Natural killer cell treated with Interleukin-12 subunit alpha and Interleukin-12 subunit beta and Interleukin-15 and Interleukin-18, amount 100 ng/mL, for 72 hours (primary cell): ENCODE measurements at regions not wholly inside any gene's neighbourhood (a gene's known extent, or its start where the extent isn't known, plus 50 kb on each side); places are given as distances from the start of the nearest gene placed in this dataset.
"Not testable (repeated sequence)": the region's sequence is repeated elsewhere in the genome, so short reads cannot be mapped to it uniquely, and the experiment has no call there.

ENCODE experiments used
- ATAC-seq, 2 donors: fragments of 150-1000 bp; cut with Tn5 transposase in 1 of 2; sonication (Bioruptor Pico), chemical (Tn5 transposase) in 1 of 2; 2 replicates each; pipeline ENCODE4 v1.10.0; 2021
- DNase-seq: peaks from one replicate; pipeline ENCODE4 v3.0.0; 2022; ENCODE audit warnings: low spot score
- H3K27ac Mint-ChIP-seq, 2 donors: 1 replicate in 1 of 2; 2 replicates in 1 of 2; pipeline ENCODE4 v1.8.0; 2022; ENCODE audit warnings: mixed read lengths in 2 of 2, mild to moderate bottlenecking in 1 of 2, moderate library complexity in 1 of 2
- H3K27me3 Mint-ChIP-seq, 2 donors: 1 replicate in 1 of 2; 2 replicates in 1 of 2; pipeline ENCODE4 v1.8.0; 2022; ENCODE audit warnings: mixed read lengths in 2 of 2
- H3K36me3 Mint-ChIP-seq: one replicate; pipeline ENCODE4 v1.8.0; 2022; ENCODE audit warnings: mixed read lengths
- H3K4me1 Mint-ChIP-seq, 2 donors: 1 replicate in 1 of 2; 2 replicates in 1 of 2; pipeline ENCODE4 v1.8.0; 2022; ENCODE audit warnings: low read depth in 2 of 2, mixed read lengths in 2 of 2, mild to moderate bottlenecking in 1 of 2
- H3K4me3 Mint-ChIP-seq: one replicate; pipeline ENCODE4 v1.8.0; 2022; ENCODE audit warnings: mixed read lengths
- H3K9me3 Mint-ChIP-seq: 2 replicates; pipeline ENCODE4 v1.8.0; 2022; ENCODE audit warnings: mixed read lengths

- ATAC-seq (no peak), DNase-seq (no peak)
- no peaks in the 10 kb centered on the region for H3K27me3 Mint-ChIP-seq
- H3K36me3 Mint-ChIP-seq: no peaks in the 10 kb centered on the region
- H3K9me3 Mint-ChIP-seq: no peaks in the 10 kb centered on the region
- no peak overlapping the region for H3K4me3 Mint-ChIP-seq
- H3K27ac Mint-ChIP-seq: no peak overlapping the region
- peaks cover 0 to 6% of the 10 kb centered on the region in 2 donors for H3K4me1 Mint-ChIP-seq
These were observed 239.1 kb upstream of the ARID2 start for GRCh38 chr12:45490232-45490881.

GRCh38 chr12:45494279-45494678 is 235.2 kb upstream of the ARID2 start:
- peaks cover 0 to 10% of the 10 kb centered on the region in 2 donors for H3K4me1 Mint-ChIP-seq
- ATAC-seq (no peak), DNase-seq (no peak)
- H3K27ac Mint-ChIP-seq: no peak overlapping the region
- H3K27me3 Mint-ChIP-seq: peaks cover 0 to 13% of the 10 kb centered on the region in 2 donors
- H3K36me3 Mint-ChIP-seq: no peaks in the 10 kb centered on the region
- H3K9me3 Mint-ChIP-seq: no peaks in the 10 kb centered on the region
- H3K4me3 Mint-ChIP-seq: no peak overlapping the region

GRCh38 chr12:45498645-45499044 is 230.9 kb upstream of the ARID2 start:
- no peak for ATAC-seq
- Mint-ChIP-seq H3K27ac (no peak overlapping the region), H3K4me3 (no peak overlapping the region), H3K4me1 (peaks cover 0 to 14% of the 10 kb centered on the region in 2 donors), H3K9me3 (no peaks in the 10 kb centered on the region), H3K27me3 (peaks cover 0 to 13% of the 10 kb centered on the region in 2 donors), H3K36me3 (no peaks in the 10 kb centered on the region)
- no peak for DNase-seq

GRCh38 chr12:45502481-45503128 is 226.9 kb upstream of the ARID2 start:
- Mint-ChIP-seq H3K36me3 (no peaks in the 10 kb centered on the region), H3K27ac (no peak overlapping the region), H3K4me3 (no peak overlapping the region), H3K9me3 (no peaks in the 10 kb centered on the region), H3K27me3 (peaks cover 0 to 8% of the 10 kb centered on the region in 2 donors), H3K4me1 (peaks cover 0 to 18% of the 10 kb centered on the region in 2 donors)
- ATAC-seq (no peak), DNase-seq (no peak)

- H3K4me3 Mint-ChIP-seq: no peak overlapping the region
These were observed 225.6 kb upstream of the ARID2 start for GRCh38 chr12:45503899-45504298.

GRCh38 chr12:45504316-45505010 is 225.0 kb upstream of the ARID2 start:
- no peak for DNase-seq
- Mint-ChIP-seq H3K9me3 (no peaks in the 10 kb centered on the region), H3K36me3 (no peaks in the 10 kb centered on the region), H3K27me3 (no peaks in the 10 kb centered on the region), H3K4me3 (no peak overlapping the region), H3K27ac (no peak overlapping the region), H3K4me1 (peaks cover 0 to 30% of the 10 kb centered on the region in 2 donors)
- no peak for ATAC-seq

More at GRCh38 chr12:45503899-45504298, 225.6 kb upstream of the ARID2 start:
- Mint-ChIP-seq H3K36me3 (no peaks in the 10 kb centered on the region), H3K27ac (no peak overlapping the region), H3K27me3 (no peaks in the 10 kb centered on the region), H3K9me3 (no peaks in the 10 kb centered on the region), H3K4me1 (peaks cover 0 to 25% of the 10 kb centered on the region in 2 donors)
- no peak for DNase-seq
- no peak for ATAC-seq

GRCh38 chr12:45509187-45509586 is 220.3 kb upstream of the ARID2 start:
- Mint-ChIP-seq H3K4me3 (no peak overlapping the region), H3K4me1 (peaks cover 0 to 30% of the 10 kb centered on the region in 2 donors), H3K9me3 (peaks cover 5% of the 10 kb centered on the region), H3K27ac (peak overlapping the region in 1 of 2 donors; percentile 73), H3K27me3 (no peaks in the 10 kb centered on the region), H3K36me3 (no peaks in the 10 kb centered on the region)
- DNase-seq (peak; percentile 74), ATAC-seq (peak; percentile 62 to 97)

- Mint-ChIP-seq H3K4me1 (peaks cover 0 to 30% of the 10 kb centered on the region in 2 donors), H3K9me3 (peaks cover 5% of the 10 kb centered on the region), H3K27ac (peak overlapping the region in 1 of 2 donors; percentile 73), H3K36me3 (no peaks in the 10 kb centered on the region), H3K27me3 (no peaks in the 10 kb centered on the region), H3K4me3 (no peak overlapping the region)
- DNase-seq (no peak), ATAC-seq (peak in 1 of 2 donors; percentile 43)
These were observed 219.9 kb upstream of the ARID2 start for GRCh38 chr12:45509621-45510020.

- Mint-ChIP-seq H3K9me3 (peaks cover 1% of the 10 kb centered on the region), H3K4me3 (no peak overlapping the region), H3K27me3 (no peaks in the 10 kb centered on the region), H3K36me3 (peaks cover under 1% of the 10 kb centered on the region), H3K4me1 (peaks cover 12 to 17% of the 10 kb centered on the region in 2 donors), H3K27ac (peak overlapping the region in 1 of 2 donors; percentile 93)
- ATAC-seq (no peak), DNase-seq (no peak)
These were observed 212.1 kb upstream of the ARID2 start for GRCh38 chr12:45517381-45517780.

GRCh38 chr12:45518291-45519235 is 210.9 kb upstream of the ARID2 start:
- ATAC-seq (peak; percentile 83 to 94), DNase-seq (peak; percentile 80)
- no peaks in the 10 kb centered on the region for H3K27me3 Mint-ChIP-seq
- H3K27ac Mint-ChIP-seq: peak overlapping the region; percentile 83 to 93
- H3K9me3 Mint-ChIP-seq: peaks cover 8% of the 10 kb centered on the region
- peak overlapping the region; percentile 51 for H3K4me3 Mint-ChIP-seq
- H3K36me3 Mint-ChIP-seq: peaks cover 11% of the 10 kb centered on the region
- H3K4me1 Mint-ChIP-seq: peaks cover 12 to 20% of the 10 kb centered on the region in 2 donors

- Mint-ChIP-seq H3K36me3 (peaks cover 25% of the 10 kb centered on the region), H3K4me3 (no peak overlapping the region), H3K4me1 (peaks cover 12 to 20% of the 10 kb centered on the region in 2 donors), H3K9me3 (peaks cover 18% of the 10 kb centered on the region), H3K27ac (no peak overlapping the region), H3K27me3 (no peaks in the 10 kb centered on the region)
- ATAC-seq (no peak), DNase-seq (no peak)
These were observed 207.3 kb upstream of the ARID2 start for GRCh38 chr12:45522227-45522626.

- not testable (repeated sequence) for H3K4me1 Mint-ChIP-seq, DNase-seq, ATAC-seq, H3K27ac Mint-ChIP-seq, H3K4me3 Mint-ChIP-seq, H3K27me3 Mint-ChIP-seq
- peaks cover 21% of the 10 kb centered on the region for H3K9me3 Mint-ChIP-seq
- H3K36me3 Mint-ChIP-seq: peaks cover 32% of the 10 kb centered on the region
These were observed 202.7 kb upstream of the ARID2 start for GRCh38 chr12:45526823-45527222.

- Mint-ChIP-seq H3K27me3 (peaks cover 0 to 16% of the 10 kb centered on the region in 2 donors), H3K4me3 (no peak overlapping the region), H3K9me3 (peaks cover 4% of the 10 kb centered on the region), H3K36me3 (peaks cover 9% of the 10 kb centered on the region), H3K4me1 (peaks cover 0 to 3% of the 10 kb centered on the region in 2 donors), H3K27ac (no peak overlapping the region)
- no peak for DNase-seq
- ATAC-seq: no peak
These were observed 197.4 kb upstream of the ARID2 start for GRCh38 chr12:45532113-45532512.
